Heart left ventricle (tissue), 16 donors: ENCODE measurements at regions not wholly inside any gene's neighbourhood (a gene's known extent, or its start where the extent isn't known, plus 50 kb on each side); places are given as distances from the start of the nearest gene placed in this dataset.

Source experiments
- ATAC-seq, 4 donors: fragments of 200-7000 bp; cut with Tn5 transposase; one replicate each; pipeline ENCODE4 v1.9.1; 2020 to 2022; ENCODE audit warnings: moderate library complexity in 4 of 4, mild to moderate bottlenecking in 3 of 4, moderate number of reproducible peaks in 1 of 4
- DNase-seq, 5 donors: peaks; one replicate each; pipeline ENCODE4 v3.0.0-alpha.2; 2020
- H3K27ac ChIP-seq, 12 donors: fragments of 200-600 bp; sonication (generic) in 4 of 12; one replicate each; pipeline versions ENCODE4 v1.5.0 to v1.8.0; 2016 to 2022; ENCODE audit warnings: mild to moderate bottlenecking in 2 of 12
- H3K27me3 ChIP-seq, 9 donors: fragments of 200-600 bp; sonication (generic) in 2 of 9; one replicate each; pipeline versions ENCODE4 v1.5.1 to v1.8.0; 2016 to 2022; ENCODE audit warnings: mild to moderate bottlenecking in 3 of 9
- H3K36me3 ChIP-seq, 9 donors: fragments of 200-600 bp; sonication (generic) in 2 of 9; one replicate each; pipeline versions ENCODE4 v1.5.0 to v1.8.0; 2018 to 2022; ENCODE audit warnings: mild to moderate bottlenecking in 2 of 9
- H3K4me1 ChIP-seq, 12 donors: fragments of 200-600 bp; sonication (generic) in 4 of 12; one replicate each; pipeline versions ENCODE4 v1.5.0 to v1.8.0; 2016 to 2022; ENCODE audit warnings: mild to moderate bottlenecking in 3 of 12
- H3K4me3 ChIP-seq, 12 donors: fragments of 200-600 bp; sonication (generic) in 4 of 12; one replicate each; pipeline versions ENCODE4 v1.5.0 to v1.8.0; 2017 to 2022; ENCODE audit warnings: mild to moderate bottlenecking in 9 of 12, moderate library complexity in 4 of 12
- H3K9me3 ChIP-seq, 12 donors: fragments of 200-600 bp; sonication (generic) in 4 of 12; one replicate each; pipeline versions ENCODE4 v1.5.0 to v1.8.0; 2016 to 2022; ENCODE audit warnings: mild to moderate bottlenecking in 1 of 12
- POLR2A ChIP-seq, 2 donors: fragments of 450-650 bp; IDR thresholded peaks; one replicate each; pipeline ENCODE4 v1.6.1; 2017; ENCODE audit warnings: antibody characterized with exemption in 2 of 2, mild to moderate bottlenecking in 2 of 2, moderate library complexity in 2 of 2
- WGBS, 4 donors: extraction: QIAGEN DNeasy Blood & Tissue Kit in 2 of 4; methylation state at CpG; one replicate each; pipeline versions ENCODE4 v1.1.5 to v1.1.7; 2013 to 2018; 5-methylcytosine and 5-hydroxymethylcytosine counted together
- intact Hi-C, 10 donors: fragments of 100-400 bp; cut with DNase I; formaldehyde crosslinking; loops; one replicate each; pipeline versions ENCODE4 v1.11.1 to v1.14.2; 2022
- TF ChIP-seq, protein P1 (sequence below), 12 donors: fragments of 200-600 bp; sonication (generic) in 4 of 12; IDR thresholded peaks; one replicate each; pipeline versions ENCODE4 v1.5.0 to v1.8.0; 2018 to 2022; ENCODE audit warnings: antibody characterized with exemption in 12 of 12, mild to moderate bottlenecking in 5 of 12
- donor health status: ischemic (EF 13 %, LVEDD 7.1; RV severe dilation, severe dysfunction).
- donor health status: healthy with polysubstance abuse.
- donor health status: DM: no; HTN: yes; CAD: no.
- donor health status: DM: no; HTN: no; CAD: no.
- donor health status: ischemic (EF 25% LVEDD 6.9; RV normal size, moderate dysfunction).
- donor health status: ischemic (EF 25% LVEDD 5.7; RV mildly dilated, moderate dysfunction).
- donor health status: healthy.
- donor health status: DM: yes; HTN: yes; CAD: no.
- donor health status: ischemic (EF 35%, LVEDD 5.7; RV mildly dilated, moderate dysfunction).
- donor health status: nonischemic (EF 11% LVEDD 7.7; RV severe dilation, severe dysfunction).
- donor health status: DM: yes; HTN: yes; CAD: no.
- donor health status: PGD.
- donor health status: ischemic (EF 29% LVEDD 5.4; RV normal size, mild dysfunction).
- donor health status: nonischemic (EF 23%, LVEDD 6.1; RV moderate dilation, normal function).

DNA sequence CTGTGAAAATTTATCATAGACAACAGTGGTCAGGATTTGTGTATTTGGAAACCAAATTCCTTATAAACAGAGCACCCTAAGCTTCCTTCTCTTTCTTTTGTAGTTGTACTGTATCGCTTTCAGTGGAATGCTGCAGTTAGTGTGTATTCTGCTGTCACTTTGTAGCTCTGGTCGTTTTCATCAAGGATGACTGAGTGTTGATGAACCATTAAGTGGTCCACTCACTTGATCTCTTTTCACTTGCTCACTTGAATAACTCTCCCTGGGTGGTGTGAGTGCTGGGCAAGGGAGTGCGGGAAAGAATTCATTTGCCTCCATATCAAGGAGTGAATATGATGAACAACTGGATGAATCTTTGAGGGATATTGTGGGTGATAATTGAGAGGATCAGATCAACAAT, 1225.7 kb upstream of the WWC1 start:
- Histone ChIP-seq H3K4me1 (no peaks in the 10 kb centered on the region), H3K36me3 (no peaks in the 10 kb centered on the region), H3K27ac (no peak overlapping the region), H3K9me3 (no peaks in the 10 kb centered on the region), H3K27me3 (no peaks in the 10 kb centered on the region), H3K4me3 (no peak overlapping the region)
- DNase-seq (no peak), ATAC-seq (no peak)
- intact Hi-C loops, result no loop called here
- 33 to 46% (median 42%) methylated on average over 3 of the region's 3 CpGs for WGBS, 4 donors
- TF ChIP-seq POLR2A (IDR thresholded peaks at IDR 0.05), result no peak

DNA sequence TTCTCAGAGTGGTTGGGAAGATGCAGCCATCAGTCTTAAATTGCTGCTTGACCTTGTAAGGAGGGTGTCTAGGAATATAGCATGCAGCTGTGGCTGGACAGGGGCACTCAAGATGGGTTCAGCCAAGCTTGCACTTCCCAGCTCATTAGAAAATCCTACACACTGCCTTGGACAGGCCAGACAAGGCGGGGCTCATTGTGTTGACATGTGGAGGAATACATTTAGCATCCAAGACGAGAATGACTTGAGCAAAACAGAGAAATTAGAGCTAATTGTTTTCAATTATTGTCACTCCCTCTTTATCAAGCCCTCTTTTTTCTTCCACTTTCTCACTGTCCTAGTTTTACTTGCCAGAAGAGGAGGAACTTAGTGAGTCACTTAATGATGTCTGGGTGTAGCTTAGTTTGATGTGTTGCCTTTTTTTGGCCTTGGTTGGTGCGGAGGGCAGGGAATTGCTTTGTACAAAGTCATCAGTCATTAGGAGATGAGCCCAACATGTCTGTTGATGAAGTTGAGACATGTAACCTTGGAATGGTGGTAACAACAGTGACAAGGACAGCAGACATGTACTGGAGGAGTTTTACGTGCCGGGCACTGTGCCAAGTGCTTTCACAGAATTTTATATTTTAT, 1219.3 kb upstream of the WWC1 start:
- intact Hi-C loops, result no loop called here
- Histone ChIP-seq H3K36me3 (no peaks in the 10 kb centered on the region), H3K4me3 (no peak overlapping the region), H3K9me3 (no peaks in the 10 kb centered on the region), H3K4me1 (no peaks in the 10 kb centered on the region), H3K27me3 (no peaks in the 10 kb centered on the region), H3K27ac (no peak overlapping the region)
- DNase-seq (no peak), ATAC-seq (no peak)
- TF ChIP-seq, protein P1, sequence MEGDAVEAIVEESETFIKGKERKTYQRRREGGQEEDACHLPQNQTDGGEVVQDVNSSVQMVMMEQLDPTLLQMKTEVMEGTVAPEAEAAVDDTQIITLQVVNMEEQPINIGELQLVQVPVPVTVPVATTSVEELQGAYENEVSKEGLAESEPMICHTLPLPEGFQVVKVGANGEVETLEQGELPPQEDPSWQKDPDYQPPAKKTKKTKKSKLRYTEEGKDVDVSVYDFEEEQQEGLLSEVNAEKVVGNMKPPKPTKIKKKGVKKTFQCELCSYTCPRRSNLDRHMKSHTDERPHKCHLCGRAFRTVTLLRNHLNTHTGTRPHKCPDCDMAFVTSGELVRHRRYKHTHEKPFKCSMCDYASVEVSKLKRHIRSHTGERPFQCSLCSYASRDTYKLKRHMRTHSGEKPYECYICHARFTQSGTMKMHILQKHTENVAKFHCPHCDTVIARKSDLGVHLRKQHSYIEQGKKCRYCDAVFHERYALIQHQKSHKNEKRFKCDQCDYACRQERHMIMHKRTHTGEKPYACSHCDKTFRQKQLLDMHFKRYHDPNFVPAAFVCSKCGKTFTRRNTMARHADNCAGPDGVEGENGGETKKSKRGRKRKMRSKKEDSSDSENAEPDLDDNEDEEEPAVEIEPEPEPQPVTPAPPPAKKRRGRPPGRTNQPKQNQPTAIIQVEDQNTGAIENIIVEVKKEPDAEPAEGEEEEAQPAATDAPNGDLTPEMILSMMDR (IDR thresholded peaks at IDR 0.05), result no peak
- TF ChIP-seq POLR2A (IDR thresholded peaks at IDR 0.05), result no peak
- WGBS, 4 donors, result 57 to 67% (median 62%) methylated on average over 5 of the region's 5 CpGs

- H3K4me1 ChIP-seq, result no peaks in the 10 kb centered on the region
- intact Hi-C loops, result no loop called here
- H3K36me3 ChIP-seq, result no peaks in the 10 kb centered on the region
- no peak for DNase-seq
- H3K9me3 ChIP-seq, result no peaks in the 10 kb centered on the region
- no peak for ATAC-seq
- H3K4me3 ChIP-seq, result no peak overlapping the region
- no peak for TF ChIP-seq POLR2A (IDR thresholded peaks at IDR 0.05)
- TF ChIP-seq, protein P1 (IDR thresholded peaks at IDR 0.05), result no peak
- 18 to 32% (median 19%) methylated on average over 4 of the region's 4 CpGs for WGBS, 4 donors
- no peak overlapping the region for H3K27ac ChIP-seq
- no peaks in the 10 kb centered on the region for H3K27me3 ChIP-seq
These were observed 1209.9 kb upstream of the WWC1 start for GRCh38 chr5:167081561-167081960.

GRCh38 chr5:167096816-167097215, 1194.6 kb upstream of the WWC1 start:
- no peaks in the 10 kb centered on the region for H3K27me3 ChIP-seq
- 65 to 80% (median 67%) methylated on average over 12 of the region's 12 CpGs for WGBS, 4 donors
- no peaks in the 10 kb centered on the region for H3K4me1 ChIP-seq
- no peak overlapping the region for H3K27ac ChIP-seq
- no peaks in the 10 kb centered on the region for H3K9me3 ChIP-seq
- TF ChIP-seq POLR2A (IDR thresholded peaks at IDR 0.05), result no peak
- no peaks in the 10 kb centered on the region for H3K36me3 ChIP-seq
- DNase-seq (no peak), ATAC-seq (no peak)
- intact Hi-C loops, result no loop called here
- no peak overlapping the region for H3K4me3 ChIP-seq

GRCh38 chr5:167104351-167104750, 1187.1 kb upstream of the WWC1 start:
- ATAC-seq (no peak), DNase-seq (no peak)
- H3K4me3 ChIP-seq, result no peak overlapping the region
- TF ChIP-seq, protein P1 (IDR thresholded peaks at IDR 0.05), result no peak
- no peak for TF ChIP-seq POLR2A (IDR thresholded peaks at IDR 0.05)
- WGBS, 4 donors, result 92 to 95% (median 93%) methylated on average over 4 of the region's 4 CpGs
- no peak overlapping the region for H3K27ac ChIP-seq
- H3K36me3 ChIP-seq, result no peaks in the 10 kb centered on the region
- no peaks in the 10 kb centered on the region for H3K27me3 ChIP-seq
- intact Hi-C loops, result no loop called here
- H3K4me1 ChIP-seq, result no peaks in the 10 kb centered on the region
- peaks cover 0 to 4% (median 0%) of the 10 kb centered on the region in 12 donors for H3K9me3 ChIP-seq
